Astrocyte (in vitro differentiated cells and primary cell): ENCODE measurements at regions not wholly inside any gene's neighbourhood (a gene's known extent, or its start where the extent isn't known, plus 50 kb on each side); places are given as distances from the start of the nearest gene placed in this dataset.

ENCODE experiments used
- DNase-seq: peaks from one replicate; pipeline ENCODE4 v3.0.0-alpha.2; 2010; ENCODE audit warnings: low read depth
- FAIRE-seq: peaks from 2 replicates; lab custom pipeline; 2011; peaks lifted over from hg19 to GRCh38; lab: Jason Lieb, UNC
- H2AFZ ChIP-seq: 2 replicates; pipeline ENCODE4 v1.6.0; 2012; ENCODE audit warnings: low read depth, low read length, inconsistent platforms
- H3K27ac ChIP-seq: 2 replicates; pipeline ENCODE4 v1.5.1; 2011; ENCODE audit warnings: low read depth, low read length, inconsistent platforms
- H3K27me3 ChIP-seq: 2 replicates; pipeline ENCODE4 v1.6.0; 2011; ENCODE audit warnings: low read length, inconsistent platforms; ENCODE audit not compliant: insufficient read depth
- H3K36me3 ChIP-seq: 2 replicates; pipeline ENCODE4 v1.5.1; 2011; ENCODE audit warnings: low read length, inconsistent platforms; ENCODE audit not compliant: insufficient read depth
- H3K4me1 ChIP-seq: 2 replicates; pipeline ENCODE4 v1.5.1; 2011; ENCODE audit warnings: low read length, inconsistent platforms; ENCODE audit not compliant: insufficient read depth
- H3K4me2 ChIP-seq: 2 replicates; pipeline ENCODE4 v1.6.0; 2012; ENCODE audit warnings: low read length, inconsistent platforms
- H3K4me3 ChIP-seq: 2 replicates; pipeline ENCODE4 v1.5.1; 2011; ENCODE audit warnings: low read depth, mild to moderate bottlenecking, low read length, inconsistent platforms; ENCODE audit not compliant: insufficient read depth
- H3K79me2 ChIP-seq: 2 replicates; pipeline ENCODE4 v1.6.0; 2012; ENCODE audit warnings: mild to moderate bottlenecking, low read length, inconsistent platforms; ENCODE audit not compliant: insufficient read depth
- H3K9ac ChIP-seq: 2 replicates; pipeline ENCODE4 v1.6.0; 2012; ENCODE audit warnings: mild to moderate bottlenecking, low read length, inconsistent platforms
- H3K9me3 ChIP-seq: 2 replicates; pipeline ENCODE4 v1.5.1; 2012; ENCODE audit warnings: low read depth, mild to moderate bottlenecking, low read length, inconsistent platforms; ENCODE audit not compliant: insufficient read depth
- H4K20me1 ChIP-seq: 2 replicates; pipeline ENCODE4 v1.6.0; 2012; ENCODE audit warnings: low read length, inconsistent platforms; ENCODE audit not compliant: insufficient read depth
- H3K27ac Mint-ChIP-seq: one replicate; pipeline ENCODE4 v1.8.0; 2021; ENCODE audit warnings: mild to moderate bottlenecking, mixed read lengths; ENCODE audit not compliant: unreplicated experiment
- H3K27me3 Mint-ChIP-seq: one replicate; pipeline ENCODE4 v1.8.0; 2021; ENCODE audit warnings: low read depth, mixed read lengths; ENCODE audit not compliant: unreplicated experiment
- H3K36me3 Mint-ChIP-seq: one replicate; pipeline ENCODE4 v1.8.0; 2021; ENCODE audit warnings: low read depth, mixed read lengths; ENCODE audit not compliant: unreplicated experiment
- H3K4me1 Mint-ChIP-seq: one replicate; pipeline ENCODE4 v1.8.0; 2021; ENCODE audit warnings: low read depth, mixed read lengths; ENCODE audit not compliant: unreplicated experiment
- H3K4me3 Mint-ChIP-seq: one replicate; pipeline ENCODE4 v1.8.0; 2021; ENCODE audit warnings: mild to moderate bottlenecking, moderate library complexity, mixed read lengths; ENCODE audit not compliant: unreplicated experiment
- H3K9me3 Mint-ChIP-seq: one replicate; pipeline ENCODE4 v1.8.0; 2021; ENCODE audit warnings: mild to moderate bottlenecking, mixed read lengths; ENCODE audit not compliant: unreplicated experiment
- EZH2 ChIP-seq: IDR thresholded peaks from 2 replicates; pipeline ENCODE4 v1.6.1; 2012; ENCODE audit warnings: mild to moderate bottlenecking, low read length, inconsistent platforms; ENCODE audit not compliant: insufficient read depth
- TF ChIP-seq, protein P1 (sequence below): IDR thresholded peaks from 2 replicates; pipeline ENCODE4 v1.5.1; 2011; ENCODE audit warnings: low read depth, mild to moderate bottlenecking, inconsistent platforms, low read length, moderate library complexity; ENCODE audit not compliant: insufficient read depth

DNA sequence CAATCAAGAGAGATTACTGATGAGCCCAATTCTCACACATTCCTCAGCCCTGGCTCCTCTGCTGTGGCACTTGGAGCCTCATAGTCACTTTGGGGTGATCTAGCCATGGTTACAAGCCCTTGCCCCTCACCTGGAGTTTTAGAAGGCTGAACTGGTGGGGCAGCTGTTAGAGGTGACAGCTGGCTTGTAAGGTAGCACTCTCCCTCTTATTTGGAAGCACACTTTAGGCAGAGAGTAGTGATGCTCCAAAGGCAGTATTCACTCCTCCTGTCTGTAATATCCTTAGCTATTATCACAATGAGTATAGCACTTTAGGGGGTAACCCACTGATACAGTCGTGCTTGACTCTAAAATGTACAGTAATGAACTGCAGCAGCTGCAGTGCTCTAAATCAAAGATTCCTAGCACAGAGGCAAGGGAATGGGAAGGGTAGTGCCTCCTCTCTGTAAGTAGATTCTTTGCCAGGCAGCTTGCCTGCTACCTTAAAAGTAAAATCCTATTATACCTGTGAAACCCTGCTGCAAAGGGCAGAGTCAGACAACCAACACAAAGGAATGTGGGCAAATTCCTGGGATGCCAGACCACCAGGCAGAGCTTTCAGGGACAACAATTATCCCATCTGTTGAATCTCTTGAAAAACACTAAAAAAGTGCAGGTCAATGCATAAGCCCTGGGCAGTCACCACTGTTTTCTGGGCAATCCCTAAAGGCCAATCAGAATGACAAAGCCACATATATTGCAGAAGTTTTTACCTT, 336.3 kb downstream of the NOVA1 start:
- DNase-seq (no peak), FAIRE-seq (no peak)
- Histone ChIP-seq H3K27me3 (no peaks in the 10 kb centered on the region), H3K4me1 (no peaks in the 10 kb centered on the region), H3K9ac (no peak overlapping the region), H2AFZ (no peak overlapping the region), H3K9me3 (no peaks in the 10 kb centered on the region), H3K79me2 (no peaks in the 10 kb centered on the region), H3K4me3 (no peak overlapping the region), H3K36me3 (no peaks in the 10 kb centered on the region), H4K20me1 (no peaks in the 10 kb centered on the region), H3K27ac (no peak overlapping the region), H3K4me2 (no peak overlapping the region)
- Mint-ChIP-seq H3K27ac (no peak overlapping the region), H3K27me3 (peaks cover 3% of the 10 kb centered on the region), H3K9me3 (peaks cover 9% of the 10 kb centered on the region), H3K4me1 (peaks cover 6% of the 10 kb centered on the region), H3K4me3 (no peak overlapping the region), H3K36me3 (no peaks in the 10 kb centered on the region)
- TF ChIP-seq, protein P1, sequence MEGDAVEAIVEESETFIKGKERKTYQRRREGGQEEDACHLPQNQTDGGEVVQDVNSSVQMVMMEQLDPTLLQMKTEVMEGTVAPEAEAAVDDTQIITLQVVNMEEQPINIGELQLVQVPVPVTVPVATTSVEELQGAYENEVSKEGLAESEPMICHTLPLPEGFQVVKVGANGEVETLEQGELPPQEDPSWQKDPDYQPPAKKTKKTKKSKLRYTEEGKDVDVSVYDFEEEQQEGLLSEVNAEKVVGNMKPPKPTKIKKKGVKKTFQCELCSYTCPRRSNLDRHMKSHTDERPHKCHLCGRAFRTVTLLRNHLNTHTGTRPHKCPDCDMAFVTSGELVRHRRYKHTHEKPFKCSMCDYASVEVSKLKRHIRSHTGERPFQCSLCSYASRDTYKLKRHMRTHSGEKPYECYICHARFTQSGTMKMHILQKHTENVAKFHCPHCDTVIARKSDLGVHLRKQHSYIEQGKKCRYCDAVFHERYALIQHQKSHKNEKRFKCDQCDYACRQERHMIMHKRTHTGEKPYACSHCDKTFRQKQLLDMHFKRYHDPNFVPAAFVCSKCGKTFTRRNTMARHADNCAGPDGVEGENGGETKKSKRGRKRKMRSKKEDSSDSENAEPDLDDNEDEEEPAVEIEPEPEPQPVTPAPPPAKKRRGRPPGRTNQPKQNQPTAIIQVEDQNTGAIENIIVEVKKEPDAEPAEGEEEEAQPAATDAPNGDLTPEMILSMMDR, result no peak
- TF ChIP-seq EZH2, result no peak

GRCh38 chr14:26255213-26255612, 342.6 kb downstream of the NOVA1 start:
- FAIRE-seq, result no peak
- peak; percentile 0 for DNase-seq
- H3K4me3 Mint-ChIP-seq, result no peak overlapping the region
- H3K36me3 Mint-ChIP-seq, result no peaks in the 10 kb centered on the region
- no peaks in the 10 kb centered on the region for H3K4me1 Mint-ChIP-seq
- Histone ChIP-seq H3K27ac (no peak overlapping the region), H3K4me2 (no peak overlapping the region), H3K4me1 (no peaks in the 10 kb centered on the region), H3K27me3 (no peaks in the 10 kb centered on the region), H2AFZ (no peak overlapping the region), H4K20me1 (no peaks in the 10 kb centered on the region), H3K36me3 (no peaks in the 10 kb centered on the region), H3K4me3 (no peak overlapping the region), H3K9ac (no peak overlapping the region), H3K9me3 (no peaks in the 10 kb centered on the region), H3K79me2 (no peaks in the 10 kb centered on the region)
- H3K27ac Mint-ChIP-seq, result no peak overlapping the region
- peaks cover 9% of the 10 kb centered on the region for H3K27me3 Mint-ChIP-seq
- no peak for TF ChIP-seq EZH2
- TF ChIP-seq, protein P1, result peak; percentile 21
- H3K9me3 Mint-ChIP-seq, result peaks cover 2% of the 10 kb centered on the region

GRCh38 chr14:26252176-26252575, 345.7 kb downstream of the NOVA1 start:
- no peak for DNase-seq

More at GRCh38 chr14:26252176-26252575, 345.7 kb downstream of the NOVA1 start:
- Histone ChIP-seq H3K79me2 (no peaks in the 10 kb centered on the region), H3K27ac (no peak overlapping the region), H2AFZ (no peak overlapping the region), H4K20me1 (no peaks in the 10 kb centered on the region), H3K27me3 (no peaks in the 10 kb centered on the region), H3K9me3 (no peaks in the 10 kb centered on the region), H3K4me2 (no peak overlapping the region), H3K4me1 (no peaks in the 10 kb centered on the region), H3K36me3 (no peaks in the 10 kb centered on the region), H3K4me3 (no peak overlapping the region), H3K9ac (no peak overlapping the region)
- no peaks in the 10 kb centered on the region for H3K9me3 Mint-ChIP-seq
- FAIRE-seq, result no peak
- H3K4me1 Mint-ChIP-seq, result no peaks in the 10 kb centered on the region
- peaks cover 1% of the 10 kb centered on the region for H3K36me3 Mint-ChIP-seq
- H3K4me3 Mint-ChIP-seq, result no peak overlapping the region
- TF ChIP-seq, protein P1, result no peak
- no peak for TF ChIP-seq EZH2
- H3K27me3 Mint-ChIP-seq, result peaks cover 9% of the 10 kb centered on the region
- H3K27ac Mint-ChIP-seq, result no peak overlapping the region
